ENCODE measurements at regions not wholly inside any gene's neighbourhood (a gene's known extent, or its start where the extent isn't known, plus 50 kb on each side); places are given as distances from the start of the nearest gene placed in this dataset.

- no peak overlapping the region for H3K4me3 ChIP-seq
- Mint-ChIP-seq H3K27me3 (ENCODE audit: insufficient read depth, low read depth) (peaks cover 4% of the 10 kb centered on the region), H3K36me3 (no peaks in the 10 kb centered on the region), H3K4me1 (peaks cover 3% of the 10 kb centered on the region), H3K4me3 (no peak overlapping the region), H3K9me3 (peaks cover 10% of the 10 kb centered on the region), H3K27ac (no peak overlapping the region)
- no peaks in the 10 kb centered on the region for H3K79me2 ChIP-seq (ENCODE audit: low read depth)
- no peaks in the 10 kb centered on the region for H3K36me3 ChIP-seq
- peaks cover 13% of the 10 kb centered on the region for H3K4me1 ChIP-seq
- no peak for DNase-seq (ENCODE audit: low spot score)
- H4K20me1 ChIP-seq (ENCODE audit: low read depth) = no peaks in the 10 kb centered on the region
- TF ChIP-seq EZH2phosphoT487 (IDR thresholded peaks at IDR 0.05) = no peak
- no peak for TF ChIP-seq CTCF (IDR thresholded peaks at IDR 0.05)
- TF ChIP-seq EZH2 (IDR thresholded peaks at IDR 0.05) = no peak
- H3K4me2 ChIP-seq = no peak overlapping the region
- no peaks in the 10 kb centered on the region for H3K27me3 ChIP-seq
- no peak overlapping the region for H3K9ac ChIP-seq
- peaks cover 5% of the 10 kb centered on the region for H3F3A ChIP-seq (ENCODE audit: low read depth)
- no peaks in the 10 kb centered on the region for H3K9me3 ChIP-seq (ENCODE audit: low read depth)
- no peak overlapping the region for H3K27ac ChIP-seq
- no peak overlapping the region for H2AFZ ChIP-seq (replicated peaks)
These were observed 226.5 kb downstream of the PMP22 start for GRCh38 chr17:15038656-15039055.

GRCh38 chr17:15036238-15036637 lies 228.9 kb downstream of the PMP22 start:
- Histone ChIP-seq H4K20me1 (ENCODE audit: low read depth) (no peaks in the 10 kb centered on the region), H3K9me3 (ENCODE audit: low read depth) (no peaks in the 10 kb centered on the region), H3F3A (ENCODE audit: low read depth) (peaks cover 15% of the 10 kb centered on the region), H3K4me3 (no peak overlapping the region), H2AFZ (replicated peaks) (peak overlapping the region; percentile 13), H3K4me2 (no peak overlapping the region), H3K27ac (no peak overlapping the region), H3K36me3 (no peaks in the 10 kb centered on the region), H3K27me3 (no peaks in the 10 kb centered on the region), H3K79me2 (ENCODE audit: low read depth) (no peaks in the 10 kb centered on the region), H3K9ac (no peak overlapping the region), H3K4me1 (peaks cover 37% of the 10 kb centered on the region)
- H3K36me3 Mint-ChIP-seq = no peaks in the 10 kb centered on the region
- TF ChIP-seq EZH2 (IDR thresholded peaks at IDR 0.05) (no peak), CTCF (IDR thresholded peaks at IDR 0.05) (no peak), EZH2phosphoT487 (IDR thresholded peaks at IDR 0.05) (no peak)
- H3K9me3 Mint-ChIP-seq = peaks cover 10% of the 10 kb centered on the region
- H3K4me1 Mint-ChIP-seq = peaks cover 28% of the 10 kb centered on the region
- H3K27me3 Mint-ChIP-seq (ENCODE audit: insufficient read depth, low read depth) = peaks cover 3% of the 10 kb centered on the region
- H3K4me3 Mint-ChIP-seq = no peak overlapping the region
- H3K27ac Mint-ChIP-seq = no peak overlapping the region
- no peak for DNase-seq (ENCODE audit: low spot score)

GRCh38 chr17:15031975-15032374 lies 233.2 kb downstream of the PMP22 start:
- H3K36me3 ChIP-seq = no peaks in the 10 kb centered on the region
- H3F3A ChIP-seq (ENCODE audit: low read depth) = peaks cover 15% of the 10 kb centered on the region
- H3K4me2 ChIP-seq = peak overlapping the region; percentile 45
- peaks cover 38% of the 10 kb centered on the region for H3K4me1 Mint-ChIP-seq
- H3K79me2 ChIP-seq (ENCODE audit: low read depth) = no peaks in the 10 kb centered on the region
- no peaks in the 10 kb centered on the region for H4K20me1 ChIP-seq (ENCODE audit: low read depth)
- DNase-seq (ENCODE audit: low spot score) = peak; percentile 62
- peaks cover 3% of the 10 kb centered on the region for H3K27me3 Mint-ChIP-seq (ENCODE audit: insufficient read depth, low read depth)
- no peak overlapping the region for H3K9ac ChIP-seq
- no peak overlapping the region for H3K4me3 Mint-ChIP-seq
- TF ChIP-seq EZH2 (IDR thresholded peaks at IDR 0.05) (no peak), EZH2phosphoT487 (IDR thresholded peaks at IDR 0.05) (peak; percentile 57), CTCF (IDR thresholded peaks at IDR 0.05) (no peak)
- no peak overlapping the region for H3K27ac Mint-ChIP-seq
- no peaks in the 10 kb centered on the region for H3K36me3 Mint-ChIP-seq
- peaks cover 10% of the 10 kb centered on the region for H3K9me3 Mint-ChIP-seq
- no peak overlapping the region for H2AFZ ChIP-seq (replicated peaks)
- H3K27ac ChIP-seq = no peak overlapping the region
- no peaks in the 10 kb centered on the region for H3K9me3 ChIP-seq (ENCODE audit: low read depth)
- H3K4me3 ChIP-seq = no peak overlapping the region
- peaks cover 32% of the 10 kb centered on the region for H3K4me1 ChIP-seq
- H3K27me3 ChIP-seq = no peaks in the 10 kb centered on the region
